Endothelial cell of umbilical vein (primary cell): ENCODE measurements at regions not wholly inside any gene's neighbourhood (a gene's known extent, or its start where the extent isn't known, plus 50 kb on each side); places are given as distances from the start of the nearest gene placed in this dataset.

Experiments used
- BruUV-seq: library from RNA; stranded (reverse); fragments of 400-500 nt; replicated peaks from 2 replicates; lab custom pipeline; 2021; lab: Mats Ljungman, UMichigan
- CTCF ChIA-PET: fragments of 300-600, 350-600 bp; sonication (Branson Sonifier 250); formaldehyde crosslinking; loops from one replicate; lab custom pipeline; 2021; ENCODE audit warnings: antibody characterized with exemption, inconsistent platforms; lab: Charles Lee
- POLR2A ChIA-PET: fragments of 300-600, 350-600 bp; sonication (Branson Sonifier 250); formaldehyde crosslinking; loops from one replicate; lab custom pipeline; 2021; ENCODE audit warnings: antibody characterized with exemption, inconsistent platforms; lab: Charles Lee
- DNase-seq: peaks from one replicate; pipeline ENCODE4 v3.0.0-alpha.2; 2011; ENCODE audit warnings: low read depth, low spot score
- FAIRE-seq: peaks from 2 replicates; lab custom pipeline; 2011; peaks lifted over from hg19 to GRCh38; lab: Jason Lieb, UNC
- H2AFZ ChIP-seq: 2 replicates; pipeline ENCODE4 v1.6.0; 2012; ENCODE audit warnings: low read depth, low read length, control low read depth, inconsistent platforms
- H3K27ac ChIP-seq: 2 replicates; pipeline ENCODE4 v1.5.1; 2011; ENCODE audit warnings: low read depth, mild to moderate bottlenecking, control low read depth, low read length, moderate library complexity; ENCODE audit not compliant: insufficient read depth
- H3K27me3 ChIP-seq, 2 experiments: 2 replicates each; pipeline versions ENCODE4 v1.6.0 to v1.6.1; 2011; ENCODE audit warnings: low read length in 2 of 2, mixed read lengths in 1 of 2; ENCODE audit not compliant: control insufficient read depth in 2 of 2, insufficient read depth in 2 of 2
- H3K36me3 ChIP-seq, 2 experiments: 2 replicates in 1 of 2; 3 replicates in 1 of 2; pipeline ENCODE4 v1.5.1; 2011; ENCODE audit warnings: low read length in 2 of 2, mild to moderate bottlenecking in 1 of 2, moderate library complexity in 1 of 2; ENCODE audit not compliant: control insufficient read depth in 2 of 2, insufficient read depth in 2 of 2; ENCODE audit errors: extremely low read depth in 1 of 2
- H3K4me1 ChIP-seq: 3 replicates; pipeline ENCODE4 v1.5.1; 2011; ENCODE audit warnings: mild to moderate bottlenecking, low read length; ENCODE audit not compliant: control insufficient read depth, insufficient read depth; ENCODE audit errors: extremely low read depth
- H3K4me2 ChIP-seq: 2 replicates; pipeline ENCODE4 v1.6.1; 2011; ENCODE audit warnings: low read length, control low read depth, mixed read lengths; ENCODE audit not compliant: insufficient read depth
- H3K4me3 ChIP-seq, 3 experiments: fragments of 200-600 bp in 1 of 3; sonication (generic), shearing (Covaris generic) in 1 of 3; replicated peaks in 1 of 3; 2 replicates each; pipeline ENCODE4 v1.5.1; 2011 to 2016; ENCODE audit warnings: control low read depth in 3 of 3, low read length in 3 of 3, mild to moderate bottlenecking in 2 of 3, inconsistent platforms in 1 of 3, low read depth in 1 of 3, moderate library complexity in 1 of 3; ENCODE audit not compliant: insufficient read depth in 1 of 3
- H3K79me2 ChIP-seq: 2 replicates; pipeline ENCODE4 v1.6.0; 2012; ENCODE audit warnings: low read length, inconsistent platforms; ENCODE audit not compliant: control insufficient read depth, insufficient read depth
- H3K9ac ChIP-seq: replicated peaks from 2 replicates; pipeline ENCODE3; 2011; ENCODE audit warnings: low read length, control low read depth; ENCODE audit not compliant: insufficient read depth; ENCODE audit errors: extremely low read depth
- H3K9me1 ChIP-seq: replicated peaks from 3 replicates; pipeline ENCODE4 v1.6.0; 2011; ENCODE audit warnings: mild to moderate bottlenecking, low read length; ENCODE audit not compliant: control insufficient read depth, insufficient read depth; ENCODE audit errors: extremely low read depth
- H3K9me3 ChIP-seq: replicated peaks from 2 replicates; pipeline ENCODE4 v1.5.1; 2012; ENCODE audit warnings: low read length, inconsistent platforms; ENCODE audit not compliant: control insufficient read depth, insufficient read depth
- H4K20me1 ChIP-seq: replicated peaks from 2 replicates; pipeline ENCODE3; 2011; ENCODE audit warnings: mild to moderate bottlenecking, low read length; ENCODE audit not compliant: control insufficient read depth, insufficient read depth; ENCODE audit errors: extremely low read depth
- CTCF ChIP-seq, 2 donors: IDR thresholded peaks; 1 replicate in 1 of 2; 2 replicates in 1 of 2; pipeline ENCODE4 v1.5.1; 2011; ENCODE audit warnings: low read length in 2 of 2, mild to moderate bottlenecking in 2 of 2, moderate library complexity in 2 of 2, control low read depth in 1 of 2, inconsistent platforms in 1 of 2, low read depth in 1 of 2; ENCODE audit not compliant: insufficient read depth in 1 of 2; ENCODE audit errors: extremely low read depth in 1 of 2
- EZH2 ChIP-seq: IDR thresholded peaks from 2 replicates; pipeline ENCODE4 v1.6.1; 2012; ENCODE audit warnings: borderline replicate concordance, low read depth, mild to moderate bottlenecking, moderate library complexity, low read length, inconsistent platforms; ENCODE audit not compliant: severe bottlenecking
- FOS ChIP-seq: IDR thresholded peaks from 2 replicates; pipeline ENCODE4 v1.6.1; 2011; ENCODE audit warnings: mild to moderate bottlenecking, low read length, moderate library complexity, borderline replicate concordance; ENCODE audit not compliant: insufficient read depth
- GATA2 ChIP-seq: IDR thresholded peaks from 2 replicates; pipeline ENCODE4 v1.7.0; 2011; ENCODE audit warnings: low read depth, mild to moderate bottlenecking, moderate library complexity, mixed read lengths, low read length; ENCODE audit not compliant: insufficient read length, insufficient read depth
- JUN ChIP-seq: IDR thresholded peaks from 2 replicates; pipeline ENCODE4 v1.6.1; 2011; ENCODE audit warnings: borderline replicate concordance, low read depth; ENCODE audit not compliant: insufficient read length, insufficient read depth
- MAX ChIP-seq: IDR thresholded peaks from 2 replicates; pipeline ENCODE4 v1.6.1; 2011; ENCODE audit not compliant: insufficient read depth, insufficient read length
- MYC ChIP-seq: IDR thresholded peaks from one replicate; pipeline ENCODE4 v1.6.1; 2011; ENCODE audit warnings: mild to moderate bottlenecking, low read depth, low read length
- POLR2A ChIP-seq: IDR thresholded peaks from 2 replicates; pipeline ENCODE4 v1.6.1; 2012; ENCODE audit warnings: low read depth, mild to moderate bottlenecking, control low read depth, low read length
- dilution Hi-C: fragments of 300-500 bp; cut with MboI; formaldehyde crosslinking; loops from one replicate; pipeline ENCODE4 v1.15.0; 2019; ENCODE audit warnings: low sequenced_read_pairs; ENCODE audit not compliant: extremely low pct_ligation_motif_present
- intact Hi-C: fragments of 100-400 bp; cut with micrococcal nuclease; formaldehyde crosslinking; loops from one replicate; pipeline ENCODE4 v1.10.0; 2022

GRCh38 chr2:5444168-5444567 is 248.0 kb upstream of the SOX11 start:
- Histone ChIP-seq H4K20me1 (no peaks in the 10 kb centered on the region), H3K27ac (no peak overlapping the region), H3K79me2 (no peaks in the 10 kb centered on the region), H3K9ac (no peak overlapping the region), H3K36me3 (no peaks in the 10 kb centered on the region), H3K4me1 (no peaks in the 10 kb centered on the region), H3K27me3 (no peaks in the 10 kb centered on the region), H3K9me1 (no peaks in the 10 kb centered on the region), H2AFZ (no peak overlapping the region), H3K4me3 (no peak overlapping the region), H3K4me2 (no peak overlapping the region), H3K9me3 (peaks cover 4% of the 10 kb centered on the region)
- dilution Hi-C loops = no loop called here
- no TSS peak for BruUV-seq
- POLR2A ChIA-PET = no interaction called here
- CTCF ChIA-PET = no interaction called here
- intact Hi-C loops = no loop called here
- no peak for DNase-seq
- TF ChIP-seq MAX (no peak), CTCF (IDR thresholded peaks at IDR 0.05; ENCODE audit: extremely low read depth in 1 of 2, insufficient read depth in 1 of 2, low read depth in 1 of 2, low read length in 2 of 2) (no peak), MYC (no peak), GATA2 (no peak), POLR2A (no peak), EZH2 (no peak), JUN (no peak), FOS (no peak)
- FAIRE-seq = no peak
